GM19438 (cell line): ENCODE measurements at regions not wholly inside any gene's neighbourhood (a gene's known extent, or its start where the extent isn't known, plus 50 kb on each side); places are given as distances from the start of the nearest gene placed in this dataset.
"Not testable (repeated sequence)": the region's sequence is repeated elsewhere in the genome, so short reads cannot be mapped to it uniquely, and the experiment has no call there.

Experiments used
- ATAC-seq: cut with Tn5 transposase; IDR thresholded peaks from one replicate; pipeline ENCODE4 v1.9.1; 2021; ENCODE audit warnings: low read depth; ENCODE audit not compliant: unreplicated experiment

GRCh38 chrX:148259990-148260389 is 240.4 kb upstream of the AFF2 start:
- no peak for ATAC-seq

- no peak for ATAC-seq
These were observed 234.6 kb upstream of the AFF2 start for GRCh38 chrX:148265829-148266228.

- no peak for ATAC-seq
These were observed 231.7 kb upstream of the AFF2 start for GRCh38 chrX:148268673-148269072.

- ATAC-seq: no peak
These were observed 230.9 kb upstream of the AFF2 start for GRCh38 chrX:148269513-148269912.

- ATAC-seq: no peak
These were observed 229.9 kb upstream of the AFF2 start for GRCh38 chrX:148270499-148270898.

- no peak for ATAC-seq
These were observed 229.2 kb upstream of the AFF2 start for GRCh38 chrX:148271263-148271662.

GRCh38 chrX:148281920-148282319 is 218.5 kb upstream of the AFF2 start:
- ATAC-seq: no peak

GRCh38 chrX:148282504-148282903 is 217.9 kb upstream of the AFF2 start:
- ATAC-seq: no peak

GRCh38 chrX:148284056-148284455 is 216.4 kb upstream of the AFF2 start:
- no peak for ATAC-seq

- no peak for ATAC-seq
These were observed 215.6 kb upstream of the AFF2 start for GRCh38 chrX:148284821-148285220.

GRCh38 chrX:148288451-148288850 is 212.0 kb upstream of the AFF2 start:
- no peak for ATAC-seq

GRCh38 chrX:148290041-148290440 is 210.4 kb upstream of the AFF2 start:
- no peak for ATAC-seq

GRCh38 chrX:148290931-148291330 is 209.5 kb upstream of the AFF2 start:
- no peak for ATAC-seq

- no peak for ATAC-seq
These were observed 201.7 kb upstream of the AFF2 start for GRCh38 chrX:148298737-148299136.

- not testable (repeated sequence) for ATAC-seq
These were observed 195.2 kb upstream of the AFF2 start for GRCh38 chrX:148305214-148305613.

GRCh38 chrX:148309413-148309812 is 191.0 kb upstream of the AFF2 start:
- ATAC-seq: no peak

- peak; percentile 92 for ATAC-seq
These were observed 189.8 kb upstream of the AFF2 start for GRCh38 chrX:148310426-148311165.

GRCh38 chrX:148311544-148311943 is 188.9 kb upstream of the AFF2 start:
- ATAC-seq: no peak

GRCh38 chrX:148314876-148315275 is 185.5 kb upstream of the AFF2 start:
- ATAC-seq: no peak

GRCh38 chrX:148316446-148316845 is 184.0 kb upstream of the AFF2 start:
- ATAC-seq: no peak

GRCh38 chrX:148322906-148323305 is 177.5 kb upstream of the AFF2 start:
- no peak for ATAC-seq

GRCh38 chrX:148333989-148334388 is 166.4 kb upstream of the AFF2 start:
- ATAC-seq: no peak

GRCh38 chrX:148337873-148338272 is 162.5 kb upstream of the AFF2 start:
- ATAC-seq: no peak
